HG03108 (cell line): ENCODE measurements at regions not wholly inside any gene's neighbourhood (a gene's known extent, or its start where the extent isn't known, plus 50 kb on each side); places are given as distances from the start of the nearest gene placed in this dataset.

ENCODE experiments used
- ATAC-seq: cut with Tn5 transposase; IDR thresholded peaks from one replicate; pipeline ENCODE4 v1.9.1; 2021; ENCODE audit warnings: moderate library complexity; ENCODE audit not compliant: unreplicated experiment

- ATAC-seq: no peak
Measured at GRCh38 chr12:116381240-116381743, 103.8 kb upstream of the MED13L start.

DNA sequence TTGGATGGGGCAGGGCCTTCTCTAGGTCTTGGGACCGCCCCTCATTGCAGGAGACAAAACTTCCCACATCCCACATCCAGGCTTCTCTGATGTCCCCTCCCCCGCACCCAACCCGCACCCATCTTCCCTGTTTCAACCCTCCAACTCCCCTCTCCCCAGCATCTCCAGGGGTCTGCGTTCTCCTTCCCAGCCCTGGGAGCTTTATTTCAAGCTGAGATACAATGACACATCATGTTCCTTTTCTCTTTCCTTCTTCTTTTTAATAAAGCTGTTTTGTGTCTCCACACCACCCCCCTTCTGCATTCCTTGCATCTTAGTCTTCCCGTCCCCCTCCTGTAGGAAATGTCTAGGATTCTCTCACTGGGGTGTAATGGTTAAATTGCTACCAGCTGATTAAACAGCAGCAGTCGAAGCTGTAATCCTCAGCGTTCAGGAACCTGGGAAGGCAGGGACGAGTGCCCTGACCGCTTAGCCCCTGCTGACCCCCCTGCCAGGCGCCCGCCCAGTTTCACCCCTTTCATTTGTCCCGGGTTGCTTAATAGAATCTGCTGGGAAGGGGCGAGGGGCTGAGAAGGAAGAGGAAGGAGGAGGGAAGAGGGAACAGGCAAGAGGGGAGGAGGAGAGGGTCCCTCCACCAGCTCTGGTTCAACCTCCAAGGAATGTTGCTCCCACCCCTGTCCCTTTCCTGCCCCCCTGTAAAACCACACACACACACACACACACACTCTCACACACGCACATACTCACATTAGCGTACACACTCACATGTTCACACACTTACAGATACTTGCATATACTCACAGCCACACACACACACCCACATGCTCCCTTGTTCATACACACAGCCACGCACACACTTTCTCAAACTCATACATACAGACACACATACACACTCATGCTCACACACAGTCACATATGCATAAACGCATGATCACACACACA lies 104.5 kb upstream of the MED13L start:
- ATAC-seq: no peak

- ATAC-seq: no peak
Measured at GRCh38 chr12:116382686-116383530, 105.4 kb upstream of the MED13L start.

DNA sequence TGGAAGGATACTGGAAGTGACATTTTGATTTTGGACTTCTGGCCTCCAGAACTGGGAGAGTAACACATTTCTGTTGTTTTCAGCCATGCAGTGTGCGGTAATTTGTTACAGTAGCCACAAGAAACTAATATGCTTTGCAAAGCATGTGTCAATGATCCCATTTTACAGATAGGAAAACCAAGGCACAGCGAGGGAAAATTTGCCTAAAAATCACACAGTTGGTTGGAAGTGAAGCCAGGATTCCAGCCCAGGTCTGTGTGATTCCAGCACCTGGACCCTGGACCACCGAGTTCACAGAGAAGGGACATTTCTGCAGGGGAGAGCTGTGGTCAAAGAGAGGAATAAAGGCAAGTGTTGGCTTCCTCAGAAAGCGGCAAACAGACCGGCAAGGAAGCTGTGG lies 106.7 kb upstream of the MED13L start:
- no peak for ATAC-seq

DNA sequence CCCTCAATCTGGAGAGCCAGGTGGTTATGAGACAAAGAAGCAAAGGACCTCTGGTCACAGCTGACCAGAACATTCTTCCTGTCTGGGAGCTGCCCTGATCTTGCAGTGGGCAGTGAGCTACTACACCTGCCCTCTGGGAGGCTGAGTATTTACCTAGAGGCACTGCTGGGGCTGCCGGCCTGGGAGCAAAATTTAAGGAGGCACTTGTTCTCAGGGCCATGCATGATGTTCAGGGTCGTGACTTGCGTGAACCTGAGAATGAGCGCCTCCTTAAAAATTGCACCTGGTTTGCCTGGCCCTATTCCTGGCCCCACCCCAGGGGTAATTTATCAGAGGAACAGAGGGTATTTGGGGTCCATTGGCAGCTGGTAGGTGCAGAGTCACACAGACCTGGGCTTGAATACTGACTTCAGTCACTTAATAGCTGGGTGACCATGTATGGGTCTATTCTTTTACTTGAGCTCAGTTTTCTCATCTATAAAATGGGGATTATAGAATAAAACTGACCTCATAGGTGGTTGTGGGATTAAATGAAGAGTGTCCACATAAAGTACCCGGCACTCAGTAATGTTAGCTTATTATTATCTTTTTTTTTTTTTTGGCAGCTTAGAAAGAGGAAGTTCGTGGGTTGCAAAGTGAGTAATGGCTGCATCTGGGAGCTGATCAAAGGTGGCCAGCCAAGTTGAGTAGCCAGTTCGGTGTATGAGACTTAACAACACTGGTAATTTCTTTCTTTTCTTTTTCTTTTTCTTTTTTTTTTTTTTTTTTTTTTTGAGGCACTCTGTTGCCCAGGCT lies 107.4 kb upstream of the MED13L start:
- no peak for ATAC-seq

- no peak for ATAC-seq
Measured at GRCh38 chr12:116385486-116386217, 108.2 kb upstream of the MED13L start.

- ATAC-seq: no peak
Measured at GRCh38 chr12:116389326-116389725, 111.8 kb upstream of the MED13L start.

- ATAC-seq: no peak
Measured at GRCh38 chr12:116389990-116390389, 112.5 kb upstream of the MED13L start.

- ATAC-seq: no peak
Measured at GRCh38 chr12:116390401-116391335, 113.2 kb upstream of the MED13L start.

GRCh38 chr12:116391501-116391900 lies 114.0 kb upstream of the MED13L start:
- no peak for ATAC-seq

DNA sequence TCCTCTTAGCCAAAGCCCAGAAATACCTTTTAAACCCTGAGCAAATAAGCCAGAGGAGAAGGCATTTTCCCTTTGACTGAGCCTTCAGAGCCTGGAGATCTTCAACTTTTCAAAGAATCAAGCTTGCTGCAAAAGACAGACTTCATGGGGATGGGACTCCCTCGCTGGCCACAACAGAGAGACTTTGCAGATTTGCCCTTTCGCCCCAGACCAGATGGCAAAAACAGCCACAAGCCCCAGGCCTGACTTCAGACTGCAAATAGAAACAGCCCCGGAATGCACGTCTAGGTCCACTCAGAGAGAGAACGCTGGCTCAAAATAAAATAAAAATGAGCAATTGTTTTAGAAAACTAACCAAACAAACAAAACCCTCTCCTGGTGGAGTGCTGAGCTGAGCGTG lies 114.6 kb upstream of the MED13L start:
- ATAC-seq: no peak

GRCh38 chr12:116393255-116393654 lies 115.8 kb upstream of the MED13L start:
- no peak for ATAC-seq

DNA sequence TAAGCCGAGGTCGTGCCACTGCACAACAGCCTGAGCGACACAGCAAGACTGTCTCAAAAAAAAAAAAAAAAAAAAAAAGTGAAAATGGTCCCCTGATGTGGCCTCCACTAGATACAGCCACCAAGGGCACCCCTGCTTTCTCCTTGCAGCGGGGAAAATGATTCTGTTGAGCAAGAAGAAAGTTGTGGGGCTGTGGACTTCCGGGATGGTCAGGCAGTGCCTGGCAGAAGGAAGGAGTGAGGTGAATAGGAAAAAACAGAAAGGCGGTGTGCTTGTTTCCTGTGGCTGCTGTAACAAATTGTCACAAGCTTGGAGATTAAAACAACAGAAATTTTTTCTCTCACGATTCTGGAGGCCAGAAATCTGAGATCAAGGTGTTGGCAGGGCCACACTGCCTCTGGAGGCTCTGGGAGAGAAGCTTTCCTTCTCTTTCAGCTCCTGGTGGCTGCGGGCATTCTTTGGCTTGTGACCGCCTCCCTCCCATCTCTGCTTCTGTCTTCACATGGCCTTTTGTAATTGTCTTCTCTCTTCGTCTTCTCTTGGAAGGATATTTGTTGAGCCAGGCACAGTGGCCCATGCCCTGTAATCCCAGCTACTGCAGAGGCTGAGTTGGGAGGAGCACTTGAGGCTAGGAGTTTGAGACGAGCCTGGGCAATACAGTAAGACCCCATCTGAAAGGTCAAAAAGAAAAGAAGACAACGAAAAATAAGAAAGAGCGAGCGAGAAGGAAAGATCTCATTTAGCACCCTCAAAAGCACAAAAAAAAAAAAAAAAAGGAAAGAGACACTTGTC lies 116.6 kb upstream of the MED13L start:
- ATAC-seq: no peak

DNA sequence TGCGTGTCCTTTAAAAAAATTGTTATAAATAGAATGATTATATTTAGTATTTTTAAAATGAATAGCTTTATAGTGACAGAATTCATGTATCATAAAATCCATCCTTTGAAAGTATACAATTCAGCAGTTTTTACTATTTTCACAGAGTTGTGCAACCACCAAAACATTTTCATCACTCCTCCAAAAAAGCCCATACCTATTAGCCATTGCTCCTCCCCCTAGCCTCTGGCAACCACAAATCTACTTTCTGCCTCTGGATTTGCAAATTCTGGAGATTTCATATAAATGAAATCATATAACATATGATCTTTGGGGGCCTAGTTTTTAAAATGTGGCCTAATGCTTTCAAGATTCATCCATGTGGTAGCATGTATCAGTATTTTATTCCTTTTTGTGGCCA lies 117.9 kb upstream of the MED13L start:
- ATAC-seq: no peak

- ATAC-seq: no peak
Measured at GRCh38 chr12:116397148-116397547, 119.7 kb upstream of the MED13L start.

DNA sequence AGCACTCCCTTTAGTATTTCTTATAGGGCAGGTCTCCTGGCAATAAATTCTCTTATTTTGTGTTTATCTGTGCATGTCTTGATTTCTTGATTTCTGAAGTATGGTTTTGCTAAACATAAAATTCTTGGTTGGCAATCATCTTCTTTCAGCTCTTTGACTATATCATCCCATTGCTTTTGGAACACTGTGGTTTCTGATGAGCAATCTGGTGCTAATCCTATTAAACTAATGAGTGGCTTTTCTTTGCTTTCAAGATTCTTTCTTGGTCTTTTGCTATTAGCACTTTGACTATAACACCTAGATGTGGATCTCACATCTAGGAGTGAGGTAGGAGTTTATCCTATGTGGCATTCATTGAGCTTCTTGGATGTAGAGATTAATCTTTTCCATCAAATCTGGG lies 120.7 kb upstream of the MED13L start:
- no peak for ATAC-seq

DNA sequence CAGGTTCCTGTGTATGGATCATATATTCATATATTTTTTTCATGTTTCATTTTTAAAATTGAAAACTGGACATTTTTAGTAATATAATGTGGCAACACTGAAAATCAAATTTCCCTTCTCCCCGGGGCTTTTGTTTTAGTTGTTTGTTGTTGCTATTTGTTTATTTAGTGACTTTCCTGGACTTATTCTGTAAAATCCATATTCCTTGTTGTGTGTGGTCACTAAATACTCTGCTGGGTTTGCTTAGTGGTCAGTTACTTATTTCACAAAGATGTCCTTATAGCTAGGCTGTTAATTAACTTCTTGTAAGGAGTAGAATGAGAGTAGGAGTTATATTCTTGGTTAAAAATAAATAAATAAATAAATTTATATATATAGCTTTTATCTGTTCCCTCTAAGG lies 121.6 kb upstream of the MED13L start:
- no peak for ATAC-seq

DNA sequence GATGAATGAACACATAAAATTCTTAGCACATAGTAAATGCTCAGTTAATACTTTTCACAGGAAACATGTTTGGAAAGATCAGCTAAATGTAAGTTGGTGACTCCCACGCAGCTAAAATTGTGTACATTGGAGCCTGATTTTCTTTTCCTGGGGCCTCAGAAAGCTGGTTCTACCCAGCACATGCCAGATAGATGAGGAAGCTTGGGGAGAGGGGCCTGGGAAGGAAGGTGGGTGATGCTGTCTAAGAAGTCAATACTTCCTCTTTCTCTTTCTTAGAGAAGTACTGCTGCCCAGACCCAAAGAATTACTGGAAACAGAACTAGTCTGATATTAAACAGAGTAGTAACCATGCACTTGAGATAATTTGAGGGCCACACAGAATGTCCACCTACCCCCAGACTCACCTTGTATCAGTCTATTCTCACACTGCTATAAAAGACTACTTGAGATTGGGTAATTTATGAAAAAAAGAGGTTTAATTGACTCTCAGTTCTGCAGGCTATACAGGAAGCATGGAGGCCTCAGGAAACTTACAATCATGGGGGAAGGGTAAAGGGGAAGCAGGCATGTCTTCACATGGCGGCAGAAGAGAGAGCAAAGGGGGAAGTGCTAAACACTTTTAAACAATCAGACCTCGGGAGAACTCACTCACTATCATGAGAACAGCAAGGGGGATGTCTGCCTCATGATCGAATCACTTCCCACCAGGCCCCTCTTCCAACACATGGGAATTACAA lies 123.3 kb upstream of the MED13L start:
- ATAC-seq: no peak
